PC-9 (cell line): ENCODE measurements at regions not wholly inside any gene's neighbourhood (a gene's known extent, or its start where the extent isn't known, plus 50 kb on each side); places are given as distances from the start of the nearest gene placed in this dataset.
"Not testable (repeated sequence)": the region's sequence is repeated elsewhere in the genome, so short reads cannot be mapped to it uniquely, and the experiment has no call there.

ENCODE experiments used
- CTCF ChIP-seq: fragments of 200-600 bp; sonication (generic); conservative IDR thresholded peaks from 2 replicates; pipeline ENCODE4 v1.6.1; 2017; ENCODE audit warnings: mixed run types, antibody characterized with exemption, mild to moderate bottlenecking, moderate library complexity
- EZH2 ChIP-seq: fragments of 200-600 bp; sonication (generic); IDR thresholded peaks from 2 replicates; pipeline ENCODE4 v1.8.0; 2017; ENCODE audit warnings: antibody characterized with exemption, low read depth

- not testable (repeated sequence) for TF ChIP-seq CTCF, EZH2
Measured at GRCh38 chr9:24856601-24857000, 310.9 kb upstream of the IZUMO3 start.
